ENCODE measurements at regions not wholly inside any gene's neighbourhood (a gene's known extent, or its start where the extent isn't known, plus 50 kb on each side); places are given as distances from the start of the nearest gene placed in this dataset.

- TF ChIP-seq CTCF (IDR thresholded peaks at IDR 0.05) (no peak), E2F6 (IDR thresholded peaks at IDR 0.05; ENCODE audit: borderline replicate concordance, low read depth) (no peak), MAX (IDR thresholded peaks at IDR 0.05) (peak; percentile 57; the same call in 1 of the 2 replicates), RFX5 (IDR thresholded peaks at IDR 0.05) (no peak), EP300 (IDR thresholded peaks at IDR 0.05) (peak; percentile 26 to 64; a peak in 3 of 5 replicates), BHLHE40 (IDR thresholded peaks at IDR 0.05; ENCODE audit: low read depth, low read length) (no peak)
Observed at GRCh38 chr7:50962962-50963374, 180.3 kb upstream of the GRB10 start.

All from A549 (cell line).